ENCODE measurements at regions not wholly inside any gene's neighbourhood (a gene's known extent, or its start where the extent isn't known, plus 50 kb on each side); places are given as distances from the start of the nearest gene placed in this dataset.

GRCh38 chr11:19352072-19352770 is 111.5 kb upstream of the E2F8 start:
- no peak for DNase-seq
- intact Hi-C loops (cut with DNase I) = no loop called here

- DNase-seq = no peak
- intact Hi-C loops (cut with DNase I) = no loop called here
Observed at GRCh38 chr11:19351426-19351825, 110.7 kb upstream of the E2F8 start.

- peak in 1 of 10 donors; percentile 54 for DNase-seq
- intact Hi-C loops (cut with DNase I) = no loop called here
Observed at GRCh38 chr11:19350160-19350559, 109.4 kb upstream of the E2F8 start.

- DNase-seq = peak in 3 of 10 donors; percentile 22 to 53 (median 28)
Observed at GRCh38 chr11:19349340-19350025, 108.7 kb upstream of the E2F8 start.

GRCh38 chr11:19347911-19348310 is 107.2 kb upstream of the E2F8 start:
- no peak for DNase-seq
- intact Hi-C loops (cut with DNase I) = loop anchor here (5.0 kb wide), 1 partner anchor 204 kb away; no protein-coding TSS in a partner anchor

More at GRCh38 chr11:19349340-19350025, 108.7 kb upstream of the E2F8 start:
- intact Hi-C loops (cut with DNase I) = loop anchor here (5.0 kb wide), 1 partner anchor 203 kb away; no protein-coding TSS in a partner anchor

GRCh38 chr11:19345848-19346681 is 105.3 kb upstream of the E2F8 start:
- DNase-seq = peak; percentile 36 to 92 (median 66)
- intact Hi-C loops (cut with DNase I) = loop anchor here (5.0 kb wide), 1 partner anchor 206 kb away; no protein-coding TSS in a partner anchor

GRCh38 chr11:19345519-19345847 is 104.7 kb upstream of the E2F8 start:
- peak; percentile 30 to 92 (median 58) for DNase-seq
- intact Hi-C loops (cut with DNase I) = loop anchor here (5.0 kb wide), 1 partner anchor 207 kb away; no protein-coding TSS in a partner anchor

- DNase-seq = peak; percentile 71 to 98 (median 80)
- intact Hi-C loops (cut with DNase I) = loop anchor here (5.0 kb wide), 1 partner anchor 207 kb away; no protein-coding TSS in a partner anchor
Observed at GRCh38 chr11:19344661-19345518, 104.1 kb upstream of the E2F8 start.

- DNase-seq = no peak
- intact Hi-C loops (cut with DNase I) = no loop called here
Observed at GRCh38 chr11:19342036-19342435, 101.3 kb upstream of the E2F8 start.

GRCh38 chr11:19338375-19338774 is 97.6 kb upstream of the E2F8 start:
- intact Hi-C loops (cut with DNase I) = no loop called here
- no peak for DNase-seq

- intact Hi-C loops (cut with DNase I) = no loop called here
- DNase-seq = no peak
Observed at GRCh38 chr11:19337779-19338178, 97.0 kb upstream of the E2F8 start.

GRCh38 chr11:19336331-19336730 is 95.6 kb upstream of the E2F8 start:
- no peak for DNase-seq
- intact Hi-C loops (cut with DNase I) = no loop called here

- DNase-seq = no peak
- intact Hi-C loops (cut with DNase I) = no loop called here
Observed at GRCh38 chr11:19332476-19332875, 91.7 kb upstream of the E2F8 start.

GRCh38 chr11:19330416-19330815 is 89.7 kb upstream of the E2F8 start:
- DNase-seq = no peak
- intact Hi-C loops (cut with DNase I) = no loop called here

GRCh38 chr11:19329970-19330369 is 89.2 kb upstream of the E2F8 start:
- DNase-seq = no peak
- intact Hi-C loops (cut with DNase I) = loop anchor here (5.0 kb wide), 1 partner anchor 222 kb away; no protein-coding TSS in a partner anchor

GRCh38 chr11:19328586-19329311 is 88.0 kb upstream of the E2F8 start:
- intact Hi-C loops (cut with DNase I) = loop anchor here (5.0 kb wide), 1 partner anchor 224 kb away; no protein-coding TSS in a partner anchor
- no peak for DNase-seq

- DNase-seq = no peak
- intact Hi-C loops (cut with DNase I) = loop anchor here (5.0 kb wide), 1 partner anchor 225 kb away; no protein-coding TSS in a partner anchor
Observed at GRCh38 chr11:19327280-19327679, 86.5 kb upstream of the E2F8 start.

GRCh38 chr11:19326499-19326898 is 85.8 kb upstream of the E2F8 start:
- intact Hi-C loops (cut with DNase I) = loop anchor here (5.0 kb wide), 1 partner anchor 226 kb away; no protein-coding TSS in a partner anchor
- no peak for DNase-seq

- intact Hi-C loops (cut with DNase I) = no loop called here
- no peak for DNase-seq
Observed at GRCh38 chr11:19323502-19323901, 82.8 kb upstream of the E2F8 start.

All from posterior cingulate gyrus (tissue), 11 donors.